OCI-LY3 (cell line): ENCODE measurements at regions not wholly inside any gene's neighbourhood (a gene's known extent, or its start where the extent isn't known, plus 50 kb on each side); places are given as distances from the start of the nearest gene placed in this dataset.

Experiments used
- H2AFZ ChIP-seq: fragments of 200-600, 300-600 bp; shearing (Covaris generic); 2 replicates; pipeline ENCODE4 v1.6.0; 2014; ENCODE audit warnings: antibody characterized with exemption, low read depth, low read length
- H3K27ac ChIP-seq: fragments of 200-600, 300-600 bp; sonication (generic); 2 replicates; pipeline ENCODE4 v1.5.1; 2014; ENCODE audit warnings: mild to moderate bottlenecking, low read length, moderate library complexity, mixed read lengths
- H3K27me3 ChIP-seq: fragments of 200-600, 300-600 bp; sonication (generic); 2 replicates; pipeline ENCODE4 v1.6.1; 2014; ENCODE audit warnings: low read depth, low read length, mixed read lengths
- H3K36me3 ChIP-seq: fragments of 200-600, 300-600 bp; sonication (generic); replicated peaks from 2 replicates; pipeline ENCODE3; 2014; ENCODE audit warnings: low read depth, low read length, mixed read lengths
- H3K4me1 ChIP-seq: fragments of 300-600, 200-600 bp; sonication (generic); 2 replicates; pipeline ENCODE4 v1.6.1; 2014; ENCODE audit warnings: low read length, mixed read lengths
- H3K4me2 ChIP-seq: fragments of 200-600, 300-600 bp; sonication (generic); 2 replicates; pipeline ENCODE4 v1.6.1; 2014; ENCODE audit warnings: low read length, mixed read lengths
- H3K4me3 ChIP-seq: fragments of 300-600, 200-600 bp; sonication (generic); 2 replicates; pipeline ENCODE4 v1.5.1; 2014; ENCODE audit warnings: antibody characterized with exemption, mild to moderate bottlenecking, low read length, moderate library complexity
- H3K79me2 ChIP-seq: fragments of 300-600, 200-600 bp; shearing (Covaris generic); 2 replicates; pipeline ENCODE4 v1.6.1; 2014; ENCODE audit warnings: mild to moderate bottlenecking, low read length, mixed read lengths
- H3K9ac ChIP-seq: fragments of 300-600, 200-600 bp; shearing (Covaris generic); 2 replicates; pipeline ENCODE4 v1.6.0; 2014; ENCODE audit warnings: mild to moderate bottlenecking, low read length, moderate library complexity
- H3K9me3 ChIP-seq: fragments of 200-600, 300-600 bp; shearing (Covaris generic); 2 replicates; pipeline ENCODE4 v1.6.1; 2014; ENCODE audit warnings: low read length, mixed read lengths; ENCODE audit not compliant: insufficient read depth
- H4K20me1 ChIP-seq: fragments of 200-600, 300-600 bp; sonication (generic); 2 replicates; pipeline ENCODE4 v1.6.1; 2016; ENCODE audit warnings: low read length, mixed read lengths; ENCODE audit not compliant: insufficient read depth
- EZH2phosphoT487 ChIP-seq: fragments of 200-600 bp; shearing (Covaris generic); IDR thresholded peaks from 2 replicates; pipeline ENCODE4 v1.6.1; 2018; ENCODE audit warnings: antibody characterized with exemption, mixed run types, low read depth
- TF ChIP-seq, protein P1 (sequence below): fragments of 200-600, 300-600 bp; sonication (generic); IDR thresholded peaks from 2 replicates; pipeline ENCODE4 v1.5.1; 2014; ENCODE audit warnings: antibody characterized with exemption, low read length, low read depth

DNA sequence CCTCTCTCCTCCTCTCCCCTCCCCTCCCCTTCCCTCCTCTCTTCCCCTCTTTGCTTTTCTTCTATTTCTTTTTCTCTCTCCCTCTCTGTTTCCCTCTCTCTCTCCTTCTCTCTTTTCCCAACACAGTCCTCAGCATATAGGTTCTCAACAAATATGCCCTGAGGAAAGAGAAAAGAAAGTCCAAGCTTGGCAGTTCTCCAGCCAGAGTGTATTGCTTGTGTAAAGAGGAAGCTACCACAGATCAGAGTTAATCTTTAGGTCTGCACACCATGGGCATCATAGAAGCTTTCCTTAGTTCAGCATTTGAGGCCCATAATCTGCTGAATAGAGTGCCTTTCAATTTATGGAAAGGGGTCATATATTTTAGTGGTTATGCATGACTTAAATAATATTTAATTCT, 382.8 kb upstream of the WWC1 start:
- Histone ChIP-seq H4K20me1 (no peaks in the 10 kb centered on the region), H3K27ac (no peak overlapping the region), H3K4me3 (no peak overlapping the region), H3K27me3 (peaks cover 14% of the 10 kb centered on the region; the same call in 1 of the 2 replicates), H3K36me3 (no peaks in the 10 kb centered on the region), H3K4me1 (no peaks in the 10 kb centered on the region), H2AFZ (no peak overlapping the region), H3K4me2 (no peak overlapping the region), H3K9me3 (no peaks in the 10 kb centered on the region), H3K9ac (no peak overlapping the region), H3K79me2 (no peaks in the 10 kb centered on the region)
- TF ChIP-seq, protein P1, sequence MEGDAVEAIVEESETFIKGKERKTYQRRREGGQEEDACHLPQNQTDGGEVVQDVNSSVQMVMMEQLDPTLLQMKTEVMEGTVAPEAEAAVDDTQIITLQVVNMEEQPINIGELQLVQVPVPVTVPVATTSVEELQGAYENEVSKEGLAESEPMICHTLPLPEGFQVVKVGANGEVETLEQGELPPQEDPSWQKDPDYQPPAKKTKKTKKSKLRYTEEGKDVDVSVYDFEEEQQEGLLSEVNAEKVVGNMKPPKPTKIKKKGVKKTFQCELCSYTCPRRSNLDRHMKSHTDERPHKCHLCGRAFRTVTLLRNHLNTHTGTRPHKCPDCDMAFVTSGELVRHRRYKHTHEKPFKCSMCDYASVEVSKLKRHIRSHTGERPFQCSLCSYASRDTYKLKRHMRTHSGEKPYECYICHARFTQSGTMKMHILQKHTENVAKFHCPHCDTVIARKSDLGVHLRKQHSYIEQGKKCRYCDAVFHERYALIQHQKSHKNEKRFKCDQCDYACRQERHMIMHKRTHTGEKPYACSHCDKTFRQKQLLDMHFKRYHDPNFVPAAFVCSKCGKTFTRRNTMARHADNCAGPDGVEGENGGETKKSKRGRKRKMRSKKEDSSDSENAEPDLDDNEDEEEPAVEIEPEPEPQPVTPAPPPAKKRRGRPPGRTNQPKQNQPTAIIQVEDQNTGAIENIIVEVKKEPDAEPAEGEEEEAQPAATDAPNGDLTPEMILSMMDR = no peak
- TF ChIP-seq EZH2phosphoT487 = no peak

DNA sequence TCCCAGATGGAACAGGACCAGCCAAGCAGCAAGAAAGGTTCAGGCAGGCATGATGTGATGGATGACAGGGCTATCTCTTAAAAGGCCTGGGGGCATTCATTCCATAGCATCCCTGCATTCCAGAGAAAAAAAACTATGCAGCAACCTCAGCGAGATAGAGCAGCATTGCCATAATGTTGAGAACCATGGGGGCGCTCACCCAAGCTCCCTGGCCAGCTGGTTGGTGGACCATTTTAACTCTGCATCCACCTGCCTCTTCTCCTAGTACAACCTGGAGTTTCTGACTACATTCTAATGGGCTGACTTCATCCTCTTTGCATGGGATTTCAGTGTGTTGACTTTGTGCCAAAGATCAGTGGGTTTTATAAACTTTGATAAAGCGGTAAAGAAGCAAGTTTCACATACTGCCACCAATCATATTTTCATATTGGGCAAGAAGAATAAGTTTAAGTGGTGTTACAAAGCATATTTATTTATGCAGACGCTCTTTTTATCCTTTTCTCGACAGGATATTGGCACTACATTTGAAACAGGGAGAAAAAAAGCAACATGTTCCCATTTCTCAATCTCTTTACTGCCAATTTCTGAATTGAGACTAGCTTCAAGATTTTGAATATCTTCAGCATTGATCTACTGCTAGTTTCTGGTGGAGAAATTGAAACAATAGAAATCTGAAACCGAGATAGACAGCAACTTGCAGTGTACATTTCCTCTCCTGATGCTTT, 378.3 kb upstream of the WWC1 start:
- no peak overlapping the region for H2AFZ ChIP-seq
- no peaks in the 10 kb centered on the region for H3K79me2 ChIP-seq
- H3K36me3 ChIP-seq = no peaks in the 10 kb centered on the region
- no peak overlapping the region for H3K9ac ChIP-seq
- H3K4me1 ChIP-seq = no peaks in the 10 kb centered on the region
- TF ChIP-seq, protein P1 = no peak
- no peak for TF ChIP-seq EZH2phosphoT487
- H3K4me3 ChIP-seq = no peak overlapping the region
- no peak overlapping the region for H3K27ac ChIP-seq
- peaks cover 9% of the 10 kb centered on the region; the same call in 1 of the 2 replicates for H3K27me3 ChIP-seq
- no peaks in the 10 kb centered on the region for H4K20me1 ChIP-seq
- no peak overlapping the region for H3K4me2 ChIP-seq
- H3K9me3 ChIP-seq = no peaks in the 10 kb centered on the region

DNA sequence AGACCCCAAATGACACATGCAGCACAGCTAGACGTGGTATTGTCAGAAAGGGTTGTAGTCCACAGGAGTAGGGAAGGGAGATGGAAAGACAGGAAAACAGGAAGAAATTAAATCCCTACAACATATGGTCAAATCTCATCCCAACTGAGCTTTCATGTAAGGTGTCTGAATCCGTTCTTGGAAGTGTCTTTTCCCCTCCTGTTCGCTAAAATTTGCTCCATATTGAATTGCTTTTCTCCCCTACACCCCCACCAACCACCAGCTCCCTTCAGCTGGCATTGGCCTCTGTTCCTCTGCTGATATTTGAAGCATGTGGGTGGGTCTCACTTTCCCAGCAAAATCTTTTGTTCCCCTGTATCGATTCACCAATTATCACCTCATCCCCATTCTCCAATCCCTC, 376.2 kb upstream of the WWC1 start:
- no peaks in the 10 kb centered on the region for H3K79me2 ChIP-seq
- H4K20me1 ChIP-seq = no peaks in the 10 kb centered on the region
- no peak overlapping the region for H2AFZ ChIP-seq
- H3K4me1 ChIP-seq = no peaks in the 10 kb centered on the region
- no peak overlapping the region for H3K4me2 ChIP-seq
- H3K27ac ChIP-seq = no peak overlapping the region
- no peaks in the 10 kb centered on the region for H3K9me3 ChIP-seq
- H3K36me3 ChIP-seq = no peaks in the 10 kb centered on the region
- H3K9ac ChIP-seq = no peak overlapping the region
- TF ChIP-seq, protein P1 = no peak
- TF ChIP-seq EZH2phosphoT487 = no peak
- no peak overlapping the region for H3K4me3 ChIP-seq
- peaks cover 2% of the 10 kb centered on the region; the same call in 1 of the 2 replicates for H3K27me3 ChIP-seq

DNA sequence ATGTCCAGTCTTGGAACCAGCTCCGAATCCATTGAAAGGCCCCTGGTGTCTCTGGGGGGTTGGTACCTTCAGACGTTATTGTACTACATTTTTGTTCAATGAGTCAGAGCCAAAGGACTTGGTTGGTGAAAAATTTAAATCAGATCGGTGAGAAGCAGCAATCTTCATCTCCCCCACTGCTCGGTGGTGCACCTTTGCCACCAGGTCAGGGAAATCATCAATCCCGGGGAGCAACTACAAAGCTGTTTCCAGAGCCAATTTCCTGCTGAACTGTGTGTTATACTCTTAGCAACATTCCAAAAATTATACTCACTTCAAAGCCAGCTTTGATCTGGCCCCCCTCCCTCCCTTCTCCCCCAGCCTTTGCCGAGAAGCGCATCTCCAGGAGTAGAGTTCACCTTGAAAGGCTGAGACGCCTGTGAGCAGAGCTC, 375.2 kb upstream of the WWC1 start:
- Histone ChIP-seq H3K4me3 (no peak overlapping the region), H3K4me2 (no peak overlapping the region), H3K79me2 (no peaks in the 10 kb centered on the region), H3K9me3 (no peaks in the 10 kb centered on the region), H3K36me3 (no peaks in the 10 kb centered on the region), H4K20me1 (no peaks in the 10 kb centered on the region), H2AFZ (no peak overlapping the region), H3K9ac (no peak overlapping the region), H3K27me3 (no peaks in the 10 kb centered on the region), H3K4me1 (no peaks in the 10 kb centered on the region), H3K27ac (no peak overlapping the region)
- TF ChIP-seq, protein P1 = no peak
- TF ChIP-seq EZH2phosphoT487 = no peak
